ENCODE measurements at regions not wholly inside any gene's neighbourhood (a gene's known extent, or its start where the extent isn't known, plus 50 kb on each side); places are given as distances from the start of the nearest gene placed in this dataset.

- TF ChIP-seq POLR2AphosphoS5 (IDR thresholded peaks at IDR 0.05; ENCODE audit: insufficient read depth in 1 of 2, low read depth in 1 of 2) (no peak), CTCF (IDR thresholded peaks at IDR 0.05) (no peak), POLR2A (IDR thresholded peaks at IDR 0.05) (no peak)
- Histone ChIP-seq H3K27ac (no peak overlapping the region), H3K36me3 (no peaks in the 10 kb centered on the region), H3K9me3 (no peaks in the 10 kb centered on the region), H3K4me3 (no peak overlapping the region), H3K27me3 (no peaks in the 10 kb centered on the region), H3K4me1 (no peaks in the 10 kb centered on the region)
- peak; percentile 74 to 81 for DNase-seq (ENCODE audit: extremely low spot score in 2 of 2)
- intact Hi-C loops (cut with DNase I): no loop called here
These were observed 220.3 kb upstream of the RTL1 start for GRCh38 chr14:101123618-101124510.

GRCh38 chr14:101124815-101125214, 221.3 kb upstream of the RTL1 start:
- no peaks in the 10 kb centered on the region for H3K4me1 ChIP-seq
- H3K9me3 ChIP-seq: no peaks in the 10 kb centered on the region
- H3K4me3 ChIP-seq: no peak overlapping the region
- TF ChIP-seq CTCF (IDR thresholded peaks at IDR 0.05) (no peak), POLR2A (IDR thresholded peaks at IDR 0.05) (no peak), POLR2AphosphoS5 (IDR thresholded peaks at IDR 0.05; ENCODE audit: insufficient read depth in 1 of 2, low read depth in 1 of 2) (no peak)
- no peak overlapping the region for H3K27ac ChIP-seq
- H3K36me3 ChIP-seq: no peaks in the 10 kb centered on the region
- DNase-seq (ENCODE audit: extremely low spot score in 2 of 2): peak in 1 of 2 donors; percentile 62
- intact Hi-C loops (cut with DNase I): no loop called here
- no peaks in the 10 kb centered on the region for H3K27me3 ChIP-seq

GRCh38 chr14:101125313-101125712, 221.8 kb upstream of the RTL1 start:
- no peaks in the 10 kb centered on the region for H3K9me3 ChIP-seq
- intact Hi-C loops (cut with DNase I): no loop called here
- H3K4me3 ChIP-seq: no peak overlapping the region
- peak in 1 of 2 donors; percentile 20 for DNase-seq (ENCODE audit: extremely low spot score in 2 of 2)
- H3K27me3 ChIP-seq: no peaks in the 10 kb centered on the region
- H3K36me3 ChIP-seq: no peaks in the 10 kb centered on the region
- TF ChIP-seq CTCF (IDR thresholded peaks at IDR 0.05): no peak
- no peak for TF ChIP-seq POLR2AphosphoS5 (IDR thresholded peaks at IDR 0.05; ENCODE audit: insufficient read depth in 1 of 2, low read depth in 1 of 2)
- no peak for TF ChIP-seq POLR2A (IDR thresholded peaks at IDR 0.05)
- H3K4me1 ChIP-seq: no peaks in the 10 kb centered on the region
- no peak overlapping the region for H3K27ac ChIP-seq

- intact Hi-C loops (cut with DNase I): no loop called here
- Histone ChIP-seq H3K36me3 (no peaks in the 10 kb centered on the region), H3K4me3 (no peak overlapping the region), H3K9me3 (no peaks in the 10 kb centered on the region), H3K27ac (no peak overlapping the region), H3K4me1 (no peaks in the 10 kb centered on the region), H3K27me3 (no peaks in the 10 kb centered on the region)
- no peak for TF ChIP-seq POLR2A (IDR thresholded peaks at IDR 0.05)
- DNase-seq (ENCODE audit: extremely low spot score in 2 of 2): peak; percentile 34 to 58
These were observed 222.5 kb upstream of the RTL1 start for GRCh38 chr14:101125719-101126651.

GRCh38 chr14:101126731-101127130, 223.2 kb upstream of the RTL1 start:
- no peaks in the 10 kb centered on the region for H3K4me1 ChIP-seq
- intact Hi-C loops (cut with DNase I): no loop called here
- H3K9me3 ChIP-seq: no peaks in the 10 kb centered on the region
- no peak for TF ChIP-seq CTCF (IDR thresholded peaks at IDR 0.05)
- TF ChIP-seq POLR2A (IDR thresholded peaks at IDR 0.05): no peak
- no peak for TF ChIP-seq POLR2AphosphoS5 (IDR thresholded peaks at IDR 0.05; ENCODE audit: insufficient read depth in 1 of 2, low read depth in 1 of 2)
- H3K4me3 ChIP-seq: no peak overlapping the region
- no peaks in the 10 kb centered on the region for H3K27me3 ChIP-seq
- no peaks in the 10 kb centered on the region for H3K36me3 ChIP-seq
- peak; percentile 49 to 92 for DNase-seq (ENCODE audit: extremely low spot score in 2 of 2)
- H3K27ac ChIP-seq: no peak overlapping the region

All from vagina (tissue), 2 donors.